ENCODE measurements at regions not wholly inside any gene's neighbourhood (a gene's known extent, or its start where the extent isn't known, plus 50 kb on each side); places are given as distances from the start of the nearest gene placed in this dataset.

- intact Hi-C loops (cut with micrococcal nuclease) = no loop called here
- H3K4me3 Mint-ChIP-seq = no peak overlapping the region
- CTCF ChIA-PET = no interaction called here
- no peaks in the 10 kb centered on the region for H3K4me1 Mint-ChIP-seq (ENCODE audit: low read depth)
- H3K27ac Mint-ChIP-seq = no peak overlapping the region
- ATAC-seq = no peak
- H3K27me3 Mint-ChIP-seq = peaks cover 2% of the 10 kb centered on the region
- DNase-seq = no peak
- H3K9me3 Mint-ChIP-seq = no peaks in the 10 kb centered on the region
- no peaks in the 10 kb centered on the region for H3K36me3 Mint-ChIP-seq (ENCODE audit: low read depth)
- TF ChIP-seq CTCF (IDR thresholded peaks at IDR 0.05) = no peak
- POLR2A ChIA-PET = no interaction called here
Observed at GRCh38 chr9:90311811-90312210, 330.8 kb downstream of the DIRAS2 start.

- ATAC-seq = no peak
- Mint-ChIP-seq H3K36me3 (ENCODE audit: low read depth) (no peaks in the 10 kb centered on the region), H3K4me1 (ENCODE audit: low read depth) (no peaks in the 10 kb centered on the region), H3K4me3 (no peak overlapping the region), H3K9me3 (no peaks in the 10 kb centered on the region), H3K27ac (no peak overlapping the region), H3K27me3 (peaks cover 9% of the 10 kb centered on the region)
- no peak for TF ChIP-seq CTCF (IDR thresholded peaks at IDR 0.05)
- ChIA-PET POLR2A (no interaction called here), CTCF (no interaction called here)
- intact Hi-C loops (cut with micrococcal nuclease) = no loop called here
- no peak for DNase-seq
Observed at GRCh38 chr9:90322296-90322695, 320.3 kb downstream of the DIRAS2 start.

- Mint-ChIP-seq H3K9me3 (no peaks in the 10 kb centered on the region), H3K36me3 (ENCODE audit: low read depth) (no peaks in the 10 kb centered on the region), H3K4me3 (no peak overlapping the region), H3K27ac (no peak overlapping the region), H3K4me1 (ENCODE audit: low read depth) (no peaks in the 10 kb centered on the region), H3K27me3 (peaks cover 9% of the 10 kb centered on the region)
- TF ChIP-seq CTCF (IDR thresholded peaks at IDR 0.05) = no peak
- DNase-seq (no peak), ATAC-seq (no peak)
- CTCF ChIA-PET = no interaction called here
- intact Hi-C loops (cut with micrococcal nuclease) = no loop called here
- POLR2A ChIA-PET = no interaction called here
Observed at GRCh38 chr9:90325913-90326653, 316.5 kb downstream of the DIRAS2 start.

- no peaks in the 10 kb centered on the region for H3K4me1 Mint-ChIP-seq (ENCODE audit: low read depth)
- no peaks in the 10 kb centered on the region for H3K9me3 Mint-ChIP-seq
- POLR2A ChIA-PET = no interaction called here
- DNase-seq (no peak), ATAC-seq (no peak)
- no peak overlapping the region for H3K4me3 Mint-ChIP-seq
- no peak overlapping the region for H3K27ac Mint-ChIP-seq
- H3K27me3 Mint-ChIP-seq = peaks cover 26% of the 10 kb centered on the region
- H3K36me3 Mint-ChIP-seq (ENCODE audit: low read depth) = no peaks in the 10 kb centered on the region
- intact Hi-C loops (cut with micrococcal nuclease) = no loop called here
- CTCF ChIA-PET = no interaction called here
- TF ChIP-seq CTCF (IDR thresholded peaks at IDR 0.05) = no peak
Observed at GRCh38 chr9:90330231-90330630, 312.4 kb downstream of the DIRAS2 start.

GRCh38 chr9:90331826-90332575 is 310.6 kb downstream of the DIRAS2 start:
- Mint-ChIP-seq H3K27me3 (peaks cover 27% of the 10 kb centered on the region), H3K4me1 (ENCODE audit: low read depth) (no peaks in the 10 kb centered on the region), H3K9me3 (no peaks in the 10 kb centered on the region), H3K36me3 (ENCODE audit: low read depth) (no peaks in the 10 kb centered on the region), H3K27ac (no peak overlapping the region), H3K4me3 (no peak overlapping the region)
- ATAC-seq (no peak), DNase-seq (no peak)
- ChIA-PET CTCF (no interaction called here), POLR2A (no interaction called here)
- TF ChIP-seq CTCF (IDR thresholded peaks at IDR 0.05) = no peak
- intact Hi-C loops (cut with micrococcal nuclease) = no loop called here

All from activated CD8-positive, alpha-beta T cell treated with anti-CD3 and anti-CD28 coated beads for 36 hours (primary cell).